Loucy (cell line): ENCODE measurements at regions not wholly inside any gene's neighbourhood (a gene's known extent, or its start where the extent isn't known, plus 50 kb on each side); places are given as distances from the start of the nearest gene placed in this dataset.

Experiments
- CTCF ChIP-seq: fragments of 200-600 bp; sonication (generic); conservative IDR thresholded peaks from 2 replicates; pipeline ENCODE4 v1.5.1; 2014; ENCODE audit warnings: mild to moderate bottlenecking, antibody characterized with exemption, low read length
- EZH2phosphoT487 ChIP-seq: fragments of 200-600 bp; IDR thresholded peaks from 2 replicates; pipeline ENCODE4 v1.6.1; 2018; ENCODE audit warnings: antibody characterized with exemption, mild to moderate bottlenecking, moderate library complexity, borderline replicate concordance

- no peak for TF ChIP-seq CTCF
- no peak for TF ChIP-seq EZH2phosphoT487
These were observed 551.1 kb upstream of the POT1 start for GRCh38 chr7:125480762-125481161.
